GM21390 (cell line): ENCODE measurements at regions not wholly inside any gene's neighbourhood (a gene's known extent, or its start where the extent isn't known, plus 50 kb on each side); places are given as distances from the start of the nearest gene placed in this dataset.
"Not testable (repeated sequence)": the region's sequence is repeated elsewhere in the genome, so short reads cannot be mapped to it uniquely, and the experiment has no call there.

ENCODE experiments used
- ATAC-seq: cut with Tn5 transposase; IDR thresholded peaks from one replicate; pipeline ENCODE4 v1.9.1; 2021; ENCODE audit not compliant: unreplicated experiment

DNA sequence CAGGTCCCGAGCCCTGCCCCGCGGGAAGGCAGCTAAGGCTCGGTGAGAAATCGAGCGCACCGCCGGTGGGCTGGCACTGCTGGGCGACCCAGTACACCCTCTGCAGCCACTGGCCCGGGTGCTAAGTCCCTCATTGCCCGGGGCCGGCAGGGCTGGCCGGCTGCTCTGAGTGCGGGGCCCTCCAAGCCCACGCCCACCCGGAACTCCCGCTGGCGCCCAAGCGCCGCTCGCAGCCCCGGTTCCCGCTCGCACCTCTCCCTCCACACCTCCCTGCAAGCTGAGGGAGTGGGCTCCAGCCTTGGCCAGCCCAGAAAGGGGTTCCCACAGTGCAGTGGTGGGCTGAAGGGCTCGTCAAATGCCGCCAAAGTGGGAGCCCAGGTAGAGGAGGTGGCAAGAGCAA is 63.2 kb upstream of the IER3 start:
- ATAC-seq, result not testable (repeated sequence)

DNA sequence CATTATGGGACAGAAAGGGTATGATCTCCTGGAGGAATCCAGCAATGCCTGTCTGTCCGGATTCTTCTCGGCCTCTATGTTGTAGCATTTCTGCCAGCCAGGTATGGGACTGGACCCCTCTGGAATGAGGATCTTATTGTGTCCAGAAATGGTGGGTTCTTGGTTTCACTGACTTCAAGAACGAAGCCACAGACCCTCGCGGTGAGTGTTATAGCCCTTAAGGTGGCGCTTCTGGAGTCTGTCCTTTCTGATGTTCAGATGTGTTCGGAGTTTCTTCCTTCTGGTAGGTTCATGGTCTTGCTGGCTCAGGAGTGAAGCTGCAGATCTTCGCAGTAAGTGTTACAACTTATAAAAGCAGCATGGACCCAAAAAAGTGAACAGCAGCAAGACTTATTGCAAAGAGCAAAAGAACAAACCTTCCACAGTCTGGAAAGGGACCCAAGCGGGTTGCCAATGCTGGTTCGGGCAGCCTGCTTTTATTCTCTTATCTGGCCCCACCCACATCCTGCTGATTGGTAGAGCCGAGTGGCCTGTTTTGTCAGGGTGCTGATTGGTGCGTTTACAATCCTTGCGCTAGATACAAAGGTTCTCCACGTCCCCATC is 62.3 kb upstream of the IER3 start:
- no peak for ATAC-seq

DNA sequence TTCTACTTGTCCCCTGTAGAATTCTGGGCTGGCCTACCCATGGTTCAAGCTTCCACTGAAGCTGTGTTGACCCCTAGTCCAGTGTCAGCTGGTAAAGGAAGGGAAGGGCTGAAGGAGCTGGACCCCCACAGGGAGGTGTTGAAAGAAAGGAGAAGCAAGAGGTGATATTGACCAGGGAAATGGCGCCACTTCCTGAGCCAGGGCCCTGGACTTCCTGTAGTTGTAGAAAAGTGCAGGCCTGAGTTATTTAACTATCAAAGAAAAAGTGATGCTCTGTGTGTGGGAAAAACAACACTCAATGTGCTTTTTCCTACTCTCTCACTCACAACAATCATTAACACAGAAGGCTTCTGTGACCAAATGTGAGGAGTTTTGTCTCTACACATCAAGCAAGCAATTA is 60.0 kb upstream of the IER3 start:
- no peak for ATAC-seq

DNA sequence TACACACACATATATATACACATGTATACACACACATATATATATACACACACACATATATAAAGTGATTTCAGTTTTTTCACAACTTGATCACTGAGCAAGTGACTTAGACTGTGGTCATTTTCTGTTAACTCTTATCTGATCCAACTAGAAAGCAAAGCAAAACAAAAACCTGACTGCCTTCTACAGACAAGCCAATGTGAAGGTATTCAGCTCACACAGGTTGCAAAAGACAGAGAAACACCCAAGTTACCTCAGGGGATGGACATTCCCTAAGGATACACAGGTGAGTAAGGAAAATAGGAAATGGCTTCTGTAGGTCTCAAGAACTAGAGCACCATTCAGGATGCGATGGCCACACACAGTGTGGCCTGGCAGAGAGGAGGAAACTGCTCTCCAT is 58.4 kb upstream of the IER3 start:
- no peak for ATAC-seq

DNA sequence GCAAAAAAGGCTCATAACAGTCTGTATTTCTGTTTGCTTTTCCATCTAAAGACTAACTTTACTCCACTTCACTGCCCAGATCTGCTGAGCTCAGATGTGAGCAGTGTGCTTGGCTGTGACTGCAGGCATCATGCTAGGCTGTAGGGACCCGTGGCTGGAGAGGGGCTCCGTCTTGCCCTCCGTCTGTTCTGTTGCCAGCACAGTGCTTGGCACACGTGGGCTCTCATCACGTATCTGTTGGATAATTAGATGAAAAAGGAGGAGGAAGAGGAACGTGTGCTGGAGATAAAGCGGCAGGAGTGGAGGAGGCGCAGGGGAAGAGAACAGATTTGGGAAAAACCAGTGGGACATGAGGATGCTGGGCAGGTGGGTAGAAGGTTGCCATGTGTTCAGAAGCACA is 57.6 kb upstream of the IER3 start:
- ATAC-seq, result no peak

DNA sequence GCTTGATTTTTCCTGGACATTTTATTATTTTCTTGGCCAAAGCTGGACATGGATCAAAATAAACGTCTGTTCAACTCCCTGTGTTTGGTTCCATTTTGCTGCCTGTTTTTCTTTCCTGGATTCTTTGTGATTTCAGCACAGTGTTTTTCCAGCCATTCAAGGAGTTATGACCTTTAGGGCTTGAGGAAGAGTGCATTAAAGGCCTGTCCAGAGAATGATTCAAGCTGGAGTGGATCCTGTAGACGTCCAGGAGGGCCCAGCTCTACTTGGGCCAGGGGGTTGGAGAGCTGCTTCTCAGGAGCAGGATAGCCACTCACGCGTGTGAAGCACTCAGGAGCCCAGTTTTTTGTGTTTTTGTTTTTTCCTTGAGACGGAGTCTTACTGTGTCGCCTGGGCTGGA is 56.5 kb upstream of the IER3 start:
- ATAC-seq, result no peak

DNA sequence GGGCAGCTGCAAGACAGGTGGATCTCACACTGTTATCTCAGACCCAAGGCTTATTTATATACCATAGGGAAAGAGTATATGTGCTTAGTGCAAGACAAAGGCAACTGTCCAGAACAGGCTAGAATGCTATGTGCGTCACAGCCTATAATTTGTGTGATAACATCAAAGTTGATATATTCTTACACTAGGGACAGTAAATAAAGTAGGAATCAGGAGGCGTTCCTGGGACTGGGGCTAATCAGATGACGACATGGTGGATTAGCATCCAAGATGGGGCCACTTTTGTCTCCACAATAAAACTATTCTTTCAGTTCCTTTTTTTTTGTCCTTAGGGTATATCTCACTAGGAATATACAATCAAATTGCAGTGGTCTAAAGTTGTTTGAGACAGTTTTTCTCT is 54.9 kb upstream of the IER3 start:
- ATAC-seq, result no peak

DNA sequence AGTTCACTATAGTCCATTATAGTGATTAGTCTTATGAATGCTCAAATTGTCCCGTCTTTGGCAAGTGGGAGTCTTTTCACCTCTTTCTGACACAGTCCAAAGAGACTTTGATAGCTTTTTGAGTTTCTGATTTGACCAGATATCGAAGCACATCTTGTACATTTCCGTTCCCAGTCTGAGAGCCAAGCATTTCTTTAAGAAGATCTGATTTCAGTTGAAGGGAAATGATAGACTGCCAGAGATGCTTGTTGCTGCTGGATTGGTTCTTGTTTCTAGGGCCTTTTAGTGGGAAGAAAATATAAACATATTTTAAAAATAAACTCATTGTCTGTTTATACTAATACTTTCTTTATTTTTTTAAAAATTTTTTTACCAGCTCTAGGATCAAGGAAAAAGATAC is 54.1 kb upstream of the IER3 start:
- no peak for ATAC-seq

DNA sequence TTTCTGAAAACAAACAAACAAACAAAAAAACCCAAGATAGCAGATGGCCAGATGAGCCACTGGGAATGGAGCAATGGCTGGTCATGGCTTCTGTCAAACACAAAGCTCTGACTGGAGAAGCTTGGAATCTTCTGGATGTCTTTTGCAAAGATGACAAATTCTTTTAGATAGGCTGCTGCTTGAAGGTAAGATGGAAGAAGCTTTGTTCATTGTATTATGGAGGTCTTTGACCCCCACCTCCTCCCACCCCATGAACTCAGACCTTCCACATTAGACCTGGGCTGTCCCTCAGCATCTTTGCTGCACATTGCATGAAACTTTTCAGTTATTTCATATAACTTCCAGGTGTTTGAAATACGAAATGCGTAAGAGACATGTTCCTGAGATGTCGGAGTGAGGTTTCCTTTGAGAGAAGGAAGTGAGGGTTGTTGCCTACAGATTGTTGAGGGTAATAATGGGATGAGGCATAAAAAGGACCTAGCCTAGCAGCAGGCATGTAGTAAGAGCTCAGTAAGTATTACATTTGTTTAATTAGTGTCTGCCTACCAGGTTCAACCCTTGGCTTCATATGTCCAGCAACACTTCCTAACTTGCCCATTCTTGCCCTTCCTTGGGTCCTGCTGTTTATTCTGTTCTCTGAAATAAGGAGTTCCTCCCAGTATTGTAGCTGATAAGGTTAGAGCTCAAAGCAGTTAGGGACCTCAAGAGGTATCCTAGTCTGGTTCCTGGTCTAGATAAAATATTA is 51.4 kb upstream of the IER3 start:
- no peak for ATAC-seq
